D721Med (cell line): ENCODE measurements at regions not wholly inside any gene's neighbourhood (a gene's known extent, or its start where the extent isn't known, plus 50 kb on each side); places are given as distances from the start of the nearest gene placed in this dataset.

Experiments
- DNase-seq: peaks from one replicate; pipeline ENCODE4 v3.0.0; 2011; ENCODE audit warnings: low spot score; ENCODE audit not compliant: insufficient read length
- FAIRE-seq: peaks from 2 replicates; lab custom pipeline; 2011; peaks lifted over from hg19 to GRCh38; lab: Jason Lieb, UNC
- TF ChIP-seq, protein P1 (sequence below): IDR thresholded peaks from 2 replicates; pipeline ENCODE4 v1.5.1; 2012; ENCODE audit warnings: mild to moderate bottlenecking, control low read depth; ENCODE audit not compliant: insufficient read depth; ENCODE audit errors: missing control alignments

- DNase-seq (no peak), FAIRE-seq (no peak)
- TF ChIP-seq, protein P1, sequence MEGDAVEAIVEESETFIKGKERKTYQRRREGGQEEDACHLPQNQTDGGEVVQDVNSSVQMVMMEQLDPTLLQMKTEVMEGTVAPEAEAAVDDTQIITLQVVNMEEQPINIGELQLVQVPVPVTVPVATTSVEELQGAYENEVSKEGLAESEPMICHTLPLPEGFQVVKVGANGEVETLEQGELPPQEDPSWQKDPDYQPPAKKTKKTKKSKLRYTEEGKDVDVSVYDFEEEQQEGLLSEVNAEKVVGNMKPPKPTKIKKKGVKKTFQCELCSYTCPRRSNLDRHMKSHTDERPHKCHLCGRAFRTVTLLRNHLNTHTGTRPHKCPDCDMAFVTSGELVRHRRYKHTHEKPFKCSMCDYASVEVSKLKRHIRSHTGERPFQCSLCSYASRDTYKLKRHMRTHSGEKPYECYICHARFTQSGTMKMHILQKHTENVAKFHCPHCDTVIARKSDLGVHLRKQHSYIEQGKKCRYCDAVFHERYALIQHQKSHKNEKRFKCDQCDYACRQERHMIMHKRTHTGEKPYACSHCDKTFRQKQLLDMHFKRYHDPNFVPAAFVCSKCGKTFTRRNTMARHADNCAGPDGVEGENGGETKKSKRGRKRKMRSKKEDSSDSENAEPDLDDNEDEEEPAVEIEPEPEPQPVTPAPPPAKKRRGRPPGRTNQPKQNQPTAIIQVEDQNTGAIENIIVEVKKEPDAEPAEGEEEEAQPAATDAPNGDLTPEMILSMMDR = peak; percentile 14
These were observed 607.5 kb downstream of the HDGFL1 start for GRCh38 chr6:23176883-23177282.

GRCh38 chr6:23177806-23178205 lies 608.4 kb downstream of the HDGFL1 start:
- FAIRE-seq (no peak), DNase-seq (no peak)
- TF ChIP-seq, protein P1 = no peak

DNA sequence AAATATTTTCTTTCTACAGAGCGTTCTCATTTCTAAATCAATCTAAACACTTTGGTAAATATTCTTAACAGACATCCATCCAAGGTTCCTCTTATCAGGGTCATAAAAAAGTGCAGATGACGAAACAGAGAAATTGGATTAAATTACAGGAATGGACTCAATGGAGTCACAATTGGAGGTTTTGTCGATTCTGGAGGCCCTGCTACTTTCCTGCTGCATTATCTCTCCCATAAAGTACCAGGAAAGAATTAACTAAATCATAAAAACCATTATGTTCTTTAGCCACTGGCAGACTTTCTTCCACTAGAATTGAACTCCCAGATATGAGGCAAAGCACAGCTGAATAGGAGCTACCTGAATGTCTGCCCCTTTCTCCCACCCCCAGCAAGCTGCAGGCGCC lies 610.6 kb downstream of the HDGFL1 start:
- TF ChIP-seq, protein P1 = no peak
- no peak for DNase-seq
- FAIRE-seq = no peak

DNA sequence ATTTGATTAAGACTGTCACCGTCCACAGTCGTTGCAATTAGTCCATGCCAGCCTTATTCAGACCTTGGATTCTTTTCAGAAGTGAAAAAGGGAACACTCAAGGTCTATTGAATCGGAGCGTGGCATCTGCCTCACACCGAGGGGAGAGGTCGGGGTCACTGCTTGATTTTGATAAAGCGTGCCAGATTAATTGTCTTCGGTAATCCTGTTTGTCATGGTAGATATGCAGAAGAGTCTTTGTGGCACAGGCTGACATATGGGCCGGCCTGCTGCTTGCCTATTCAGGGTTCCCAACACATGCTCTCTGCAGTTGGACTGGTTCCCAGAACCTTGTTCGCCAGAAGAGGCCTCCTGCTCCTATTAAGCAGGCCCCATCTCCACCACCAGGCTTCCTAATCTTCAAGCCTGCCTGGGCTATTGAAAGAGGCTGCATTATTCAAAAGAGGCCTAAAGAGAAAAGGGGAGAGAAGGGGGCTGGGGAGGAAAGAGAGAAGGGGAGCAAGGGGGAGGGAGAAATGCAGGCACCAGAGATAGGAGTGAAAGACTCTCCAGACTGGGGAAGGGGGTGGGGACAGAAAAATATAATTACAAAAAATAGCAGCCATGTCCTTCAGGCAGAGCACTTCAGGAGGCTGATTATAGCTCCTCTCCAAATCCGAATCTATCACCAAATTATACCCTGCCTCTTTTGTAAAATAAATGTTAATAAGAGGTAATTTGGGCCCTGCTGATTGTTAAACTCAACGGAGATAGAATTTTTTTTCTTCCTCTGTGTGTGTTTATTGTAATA lies 611.3 kb downstream of the HDGFL1 start:
- no peak for DNase-seq
- TF ChIP-seq, protein P1 = no peak
- peak; percentile 11 for FAIRE-seq

GRCh38 chr6:23181356-23182110 lies 612.2 kb downstream of the HDGFL1 start:
- TF ChIP-seq, protein P1 = no peak
- FAIRE-seq = no peak

GRCh38 chr6:23183846-23184245 lies 614.5 kb downstream of the HDGFL1 start:
- FAIRE-seq = no peak
- DNase-seq = no peak
- TF ChIP-seq, protein P1 = no peak

More at GRCh38 chr6:23181356-23182110, 612.2 kb downstream of the HDGFL1 start:
- DNase-seq = no peak
